PC-3 (cell line): ENCODE measurements at regions not wholly inside any gene's neighbourhood (a gene's known extent, or its start where the extent isn't known, plus 50 kb on each side); places are given as distances from the start of the nearest gene placed in this dataset.

Experiments used
- ATAC-seq: fragments of 200-7000 bp; cut with Tn5 transposase; 2 replicates; pipeline ENCODE4 v1.9.1; 2020; ENCODE audit warnings: mild to moderate bottlenecking, moderate library complexity
- BruUV-seq: library from RNA; stranded (reverse); fragments of 400-500 nt; replicated peaks from 2 replicates; lab custom pipeline; 2021; lab: Mats Ljungman, UMichigan
- CTCF ChIA-PET: fragments of 300-600 bp; sonication (Branson Sonifier 250); formaldehyde crosslinking; loops from one replicate; lab custom pipeline; 2022; ENCODE audit warnings: antibody characterized with exemption; lab: Charles Lee
- POLR2A ChIA-PET: fragments of 300-600 bp; sonication (Branson Sonifier 250); formaldehyde crosslinking; loops from one replicate; lab custom pipeline; 2022; ENCODE audit warnings: antibody characterized with exemption; ENCODE audit not compliant: unreplicated experiment; lab: Charles Lee
- DNase-seq: peaks from one replicate; pipeline ENCODE4 v3.0.0-alpha.2; 2015
- H2AFZ ChIP-seq: fragments of 300-600 bp; sonication (generic); 2 replicates; pipeline ENCODE4 v1.6.0; 2016; ENCODE audit warnings: antibody characterized with exemption, low read length
- H3F3A ChIP-seq: fragments of 300-600 bp; sonication (generic); one replicate; pipeline ENCODE4 v1.6.0; 2017; ENCODE audit warnings: antibody characterized with exemption, low read length, control low read depth, mild to moderate bottlenecking; ENCODE audit not compliant: unreplicated experiment
- H3K27ac ChIP-seq: fragments of 300-600 bp; sonication (generic); 2 replicates; pipeline ENCODE4 v1.5.1; 2016; ENCODE audit warnings: mild to moderate bottlenecking, low read length
- H3K27me3 ChIP-seq: fragments of 300-600 bp; sonication (generic); 2 replicates; pipeline ENCODE4 v1.6.1; 2016; ENCODE audit warnings: low read length, mixed read lengths
- H3K36me3 ChIP-seq: fragments of 300-600 bp; sonication (generic); 2 replicates; pipeline ENCODE4 v1.6.1; 2016; ENCODE audit warnings: low read depth, mixed run types, low read length, mixed read lengths
- H3K4me1 ChIP-seq: fragments of 300-600 bp; sonication (generic); 2 replicates; pipeline ENCODE4 v1.5.1; 2016; ENCODE audit warnings: low read length; ENCODE audit not compliant: insufficient read depth
- H3K4me2 ChIP-seq: fragments of 300-600 bp; sonication (generic); 2 replicates; pipeline ENCODE4 v1.6.0; 2016; ENCODE audit warnings: low read length
- H3K4me3 ChIP-seq: fragments of 300-600 bp; sonication (generic); 2 replicates; pipeline ENCODE4 v1.5.1; 2016; ENCODE audit warnings: mild to moderate bottlenecking, low read length, mixed read lengths
- H3K79me2 ChIP-seq: fragments of 300-600 bp; sonication (generic); 2 replicates; pipeline ENCODE4 v1.6.1; 2017; ENCODE audit warnings: low read length, mixed read lengths
- H3K9ac ChIP-seq: fragments of 300-600 bp; sonication (generic); 2 replicates; pipeline ENCODE4 v1.6.0; 2016; ENCODE audit warnings: mild to moderate bottlenecking, low read length
- H3K9me2 ChIP-seq: fragments of 300-600 bp; sonication (generic); replicated peaks from 2 replicates; pipeline ENCODE4 v1.6.1; 2016; ENCODE audit warnings: mixed run types, low read length, mixed read lengths
- H3K9me3 ChIP-seq: fragments of 300-600 bp; sonication (generic); 2 replicates; pipeline ENCODE4 v1.6.1; 2016; ENCODE audit warnings: low read length, mixed read lengths
- H4K20me1 ChIP-seq: fragments of 300-600 bp; sonication (generic); 2 replicates; pipeline ENCODE4 v1.6.1; 2016; ENCODE audit warnings: low read length, mixed read lengths
- CTCF ChIP-seq: fragments of 300-600 bp; sonication (generic); conservative IDR thresholded peaks from 2 replicates; pipeline ENCODE4 v1.5.1; 2017; ENCODE audit warnings: antibody characterized with exemption, low read depth, mild to moderate bottlenecking, low read length
- EZH2 ChIP-seq: fragments of 300-600 bp; sonication (generic); IDR thresholded peaks from one replicate; pipeline ENCODE4 v1.6.1; 2017; ENCODE audit warnings: antibody characterized with exemption, mild to moderate bottlenecking, low read length; ENCODE audit not compliant: unreplicated experiment
- EZH2phosphoT487 ChIP-seq: fragments of 300-600 bp; sonication (generic); IDR thresholded peaks from 2 replicates; pipeline ENCODE4 v1.6.1; 2018; ENCODE audit warnings: mild to moderate bottlenecking, antibody characterized with exemption, low read length, borderline replicate concordance
- intact Hi-C: fragments of 100-400 bp; cut with micrococcal nuclease; formaldehyde crosslinking; loops from 2 replicates; pipeline ENCODE4 v1.9.0; 2023

- Histone ChIP-seq H2AFZ (no peak overlapping the region), H3K9me3 (no peaks in the 10 kb centered on the region), H3K4me3 (no peak overlapping the region), H3K27ac (no peak overlapping the region), H3K4me2 (no peak overlapping the region), H3K27me3 (no peaks in the 10 kb centered on the region), H3K4me1 (peaks cover 13% of the 10 kb centered on the region), H3K9me2 (no peaks in the 10 kb centered on the region), H4K20me1 (no peaks in the 10 kb centered on the region), H3K9ac (no peak overlapping the region), H3K36me3 (no peaks in the 10 kb centered on the region), H3K79me2 (no peaks in the 10 kb centered on the region), H3F3A (no peaks in the 10 kb centered on the region)
- no peak for DNase-seq
- CTCF ChIA-PET, result interaction anchor here (0.5 kb wide), 1 partner anchor 165 kb away, joined by 8 read pairs; no protein-coding TSS in a partner anchor
- TF ChIP-seq EZH2 (no peak), EZH2phosphoT487 (no peak), CTCF (no peak)
- intact Hi-C loops, result no loop called here
- no peak for ATAC-seq
- BruUV-seq, result no TSS peak
- POLR2A ChIA-PET, result no interaction called here
Observed at GRCh38 chr11:70541699-70542098, 143.4 kb downstream of the CTTN start.

GRCh38 chr11:70542406-70542805, 144.1 kb downstream of the CTTN start:
- ChIA-PET CTCF (no interaction called here), POLR2A (interaction anchor here (0.8 kb wide), 1 partner anchor 15 kb away, joined by 3 read pairs; no protein-coding TSS in a partner anchor)
- H3K27me3 ChIP-seq, result no peaks in the 10 kb centered on the region
- TF ChIP-seq EZH2 (no peak), CTCF (no peak), EZH2phosphoT487 (no peak)
- no peaks in the 10 kb centered on the region for H3K36me3 ChIP-seq
- intact Hi-C loops, result no loop called here
- no peaks in the 10 kb centered on the region for H3F3A ChIP-seq
- H3K9me3 ChIP-seq, result no peaks in the 10 kb centered on the region
- H3K27ac ChIP-seq, result no peak overlapping the region
- no peak for ATAC-seq
- H4K20me1 ChIP-seq, result no peaks in the 10 kb centered on the region
- H3K4me3 ChIP-seq, result no peak overlapping the region
- no peak overlapping the region for H3K4me2 ChIP-seq
- H3K9me2 ChIP-seq, result no peaks in the 10 kb centered on the region
- no TSS peak for BruUV-seq
- no peaks in the 10 kb centered on the region for H3K79me2 ChIP-seq
- no peak overlapping the region for H3K9ac ChIP-seq
- H2AFZ ChIP-seq, result no peak overlapping the region
- peaks cover 13% of the 10 kb centered on the region for H3K4me1 ChIP-seq
- no peak for DNase-seq

- H3K9me3 ChIP-seq, result no peaks in the 10 kb centered on the region
Observed at GRCh38 chr11:70542811-70543210, 144.5 kb downstream of the CTTN start.

More at GRCh38 chr11:70542811-70543210, 144.5 kb downstream of the CTTN start:
- Histone ChIP-seq H3K4me1 (peaks cover 13% of the 10 kb centered on the region), H3K36me3 (no peaks in the 10 kb centered on the region), H3K27me3 (no peaks in the 10 kb centered on the region), H3K9ac (no peak overlapping the region), H3K27ac (no peak overlapping the region), H3K79me2 (no peaks in the 10 kb centered on the region), H3K4me2 (no peak overlapping the region), H3K4me3 (no peak overlapping the region), H3F3A (no peaks in the 10 kb centered on the region), H2AFZ (no peak overlapping the region), H3K9me2 (no peaks in the 10 kb centered on the region), H4K20me1 (no peaks in the 10 kb centered on the region)
- BruUV-seq, result no TSS peak
- CTCF ChIA-PET, result no interaction called here
- intact Hi-C loops, result no loop called here
- ATAC-seq (no peak), DNase-seq (no peak)
- POLR2A ChIA-PET, result interaction anchor here (0.8 kb wide), 1 partner anchor 14 kb away, joined by 3 read pairs; no protein-coding TSS in a partner anchor
- TF ChIP-seq EZH2 (no peak), CTCF (no peak), EZH2phosphoT487 (no peak)
